GM19240 (cell line): ENCODE measurements at regions not wholly inside any gene's neighbourhood (a gene's known extent, or its start where the extent isn't known, plus 50 kb on each side); places are given as distances from the start of the nearest gene placed in this dataset.

Source experiments
- DNase-seq: peaks from one replicate; pipeline ENCODE4 v3.0.0; 2011; ENCODE audit warnings: low spot score; ENCODE audit not compliant: insufficient read length

- DNase-seq, result no peak
Measured at GRCh38 chr16:80489173-80489572, 51.6 kb upstream of the DYNLRB2 start.

- no peak for DNase-seq
Measured at GRCh38 chr16:80488167-80488566, 52.6 kb upstream of the DYNLRB2 start.

DNA sequence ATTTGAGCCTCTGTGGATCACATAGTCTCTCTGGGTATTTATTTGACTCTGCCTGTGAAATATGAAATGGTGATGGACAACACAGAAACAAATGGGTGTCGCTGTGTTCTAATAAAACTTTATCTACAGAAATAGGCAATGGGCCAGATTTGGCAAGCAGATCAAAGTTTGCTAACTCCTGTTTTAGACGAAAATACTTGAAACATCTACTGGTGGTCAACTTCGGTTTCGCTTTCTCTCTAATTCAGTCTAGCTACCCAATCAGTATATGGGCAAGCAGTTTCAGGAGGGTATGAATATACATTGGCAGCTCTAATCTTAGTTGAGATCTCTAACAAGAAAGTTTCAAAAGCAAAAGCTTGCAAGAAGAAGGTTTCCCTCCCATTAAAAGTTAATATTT lies 60.1 kb upstream of the DYNLRB2 start:
- peak; percentile 5 for DNase-seq

DNA sequence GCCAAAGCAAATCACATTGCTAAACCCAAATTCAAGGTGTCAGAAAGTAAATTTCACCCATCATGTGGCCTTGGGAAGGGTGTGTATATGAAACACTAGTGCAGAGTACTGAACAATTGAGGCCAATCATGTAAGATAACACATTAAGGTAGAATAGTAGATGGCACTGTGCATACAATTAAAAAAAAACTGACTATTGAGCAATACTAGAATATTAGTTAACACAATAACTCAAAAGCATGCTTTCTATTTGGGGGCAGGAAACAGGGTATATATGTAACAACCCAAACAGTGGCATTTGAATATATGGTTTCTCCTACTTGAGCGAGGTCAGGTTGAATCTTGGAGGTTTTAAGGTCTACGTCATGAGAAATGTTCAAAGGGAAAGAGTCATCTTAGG lies 63.0 kb upstream of the DYNLRB2 start:
- no peak for DNase-seq

- no peak for DNase-seq
Measured at GRCh38 chr16:80468029-80468428, 72.8 kb upstream of the DYNLRB2 start.

GRCh38 chr16:80466024-80466987 lies 74.5 kb upstream of the DYNLRB2 start:
- DNase-seq, result peak; percentile 52

GRCh38 chr16:80463751-80464495 lies 76.9 kb upstream of the DYNLRB2 start:
- DNase-seq, result no peak

DNA sequence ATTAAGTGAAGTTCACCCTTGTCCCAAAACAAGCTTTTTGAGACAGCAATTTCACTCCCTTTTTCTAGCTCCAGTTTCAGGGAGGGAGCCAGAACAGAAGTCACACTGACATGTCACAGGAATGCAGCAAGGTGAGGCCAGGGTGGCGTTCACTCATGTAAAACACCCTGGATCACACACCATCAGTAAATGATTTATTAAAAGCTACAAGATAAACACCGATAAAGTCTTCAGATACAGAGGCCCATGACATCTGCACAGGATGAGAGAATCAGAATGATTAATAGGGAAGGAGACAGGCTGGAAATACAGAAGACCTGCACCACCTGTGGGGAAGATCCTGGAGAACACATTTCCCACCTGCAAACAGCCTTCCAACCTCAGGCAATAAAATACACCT lies 77.5 kb upstream of the DYNLRB2 start:
- DNase-seq, result no peak

- DNase-seq, result no peak
Measured at GRCh38 chr16:80462917-80463316, 77.9 kb upstream of the DYNLRB2 start.

DNA sequence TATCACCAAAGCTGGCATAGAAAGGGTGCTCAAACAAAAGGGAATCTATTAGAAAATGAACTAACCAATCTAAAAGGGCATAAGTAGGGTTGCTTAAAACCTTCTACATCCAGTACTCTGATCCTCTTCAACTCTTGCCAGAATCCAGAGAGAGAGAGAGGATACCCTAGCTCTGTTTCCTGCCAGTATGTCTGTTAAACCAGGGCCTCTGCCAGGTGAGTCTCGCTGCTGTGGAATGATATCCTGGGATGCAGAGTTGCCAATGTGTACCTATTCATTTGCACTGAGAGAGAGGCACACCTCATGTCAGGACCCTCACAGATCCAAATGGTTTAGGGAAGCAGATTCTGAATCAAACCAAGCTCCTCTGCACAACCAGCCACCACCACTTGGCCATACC lies 79.8 kb upstream of the DYNLRB2 start:
- no peak for DNase-seq

GRCh38 chr16:80459966-80460365 lies 80.8 kb upstream of the DYNLRB2 start:
- DNase-seq, result no peak

DNA sequence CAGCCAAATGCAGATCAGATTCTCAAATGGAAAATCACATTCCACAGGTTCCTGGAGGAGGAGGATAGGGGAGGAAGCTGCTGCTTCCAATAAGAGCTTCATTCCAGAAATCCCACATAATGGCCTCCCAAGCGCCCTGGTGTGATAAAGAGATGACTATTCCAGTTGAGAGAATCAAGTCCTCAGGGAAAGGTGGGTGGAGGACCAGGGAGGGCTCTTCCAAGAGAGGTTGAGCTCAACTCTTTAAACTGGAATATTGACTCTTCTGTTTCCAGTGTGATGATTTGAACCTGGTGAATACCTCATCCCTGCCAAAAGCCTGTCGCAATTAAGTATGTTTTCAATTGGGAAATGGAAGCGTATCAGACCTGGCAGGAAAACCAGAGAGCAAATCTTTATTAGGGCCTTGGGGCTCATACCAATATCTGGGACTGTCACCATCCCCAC lies 81.4 kb upstream of the DYNLRB2 start:
- DNase-seq, result no peak

DNA sequence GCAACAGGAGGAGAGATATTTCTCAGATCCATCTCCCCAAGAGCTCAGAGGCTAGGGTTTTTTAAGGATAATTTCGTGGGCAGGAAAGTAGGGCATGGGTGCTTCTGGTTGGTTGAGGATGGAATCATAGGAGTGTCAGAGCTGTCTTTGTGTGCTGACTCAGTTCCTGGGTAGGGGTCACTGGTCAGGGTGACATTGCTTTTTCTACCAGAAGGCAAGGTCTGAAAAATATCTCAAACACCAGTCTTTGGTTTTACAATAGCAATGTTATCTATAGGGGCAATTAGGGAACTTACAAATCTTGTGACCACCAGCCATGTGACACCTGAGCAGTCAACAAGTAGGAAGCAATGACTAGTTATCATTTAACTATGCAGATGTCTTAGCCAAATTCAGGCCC lies 82.9 kb upstream of the DYNLRB2 start:
- no peak for DNase-seq

DNA sequence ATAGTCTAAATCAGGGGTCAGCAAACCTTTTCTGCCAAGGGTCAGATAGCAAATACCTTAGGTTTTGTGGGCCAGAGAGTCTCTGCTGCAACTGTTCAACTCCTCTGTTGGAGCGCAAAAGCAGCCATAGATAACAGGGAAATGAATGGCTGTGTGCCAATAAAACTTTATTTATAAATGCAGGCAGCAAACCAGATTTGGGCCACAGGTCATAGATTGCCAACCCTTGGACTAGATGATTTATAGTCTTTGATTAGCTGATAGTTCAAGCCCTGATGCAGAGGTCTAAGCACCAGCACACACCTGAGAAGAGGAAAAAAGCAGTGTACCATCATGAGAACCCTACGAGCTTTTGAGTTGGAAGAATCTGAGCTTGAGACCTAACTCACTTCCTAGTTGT lies 86.0 kb upstream of the DYNLRB2 start:
- DNase-seq, result no peak

- DNase-seq, result no peak
Measured at GRCh38 chr16:80449392-80449791, 91.4 kb upstream of the DYNLRB2 start.

DNA sequence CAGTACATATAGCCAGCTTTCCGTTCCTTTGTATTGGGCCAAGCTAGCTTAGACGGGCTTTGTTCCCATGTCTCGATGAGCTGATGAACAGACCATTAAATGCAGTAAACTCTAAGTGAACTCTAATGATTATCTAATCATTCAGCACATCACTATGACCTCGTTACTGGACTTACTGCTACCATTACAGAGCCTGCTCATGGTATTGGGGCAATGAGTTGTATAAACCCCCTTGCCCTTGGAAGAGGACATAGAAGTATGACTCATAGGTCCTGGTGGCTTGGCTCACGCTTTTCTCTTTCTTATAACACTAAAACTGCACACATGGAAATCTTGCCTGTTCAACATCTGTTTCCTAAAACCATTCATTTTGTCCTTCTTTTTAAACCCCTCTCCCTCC lies 93.6 kb upstream of the DYNLRB2 start:
- no peak for DNase-seq

- no peak for DNase-seq
Measured at GRCh38 chr16:80442779-80443178, 98.0 kb upstream of the DYNLRB2 start.

DNA sequence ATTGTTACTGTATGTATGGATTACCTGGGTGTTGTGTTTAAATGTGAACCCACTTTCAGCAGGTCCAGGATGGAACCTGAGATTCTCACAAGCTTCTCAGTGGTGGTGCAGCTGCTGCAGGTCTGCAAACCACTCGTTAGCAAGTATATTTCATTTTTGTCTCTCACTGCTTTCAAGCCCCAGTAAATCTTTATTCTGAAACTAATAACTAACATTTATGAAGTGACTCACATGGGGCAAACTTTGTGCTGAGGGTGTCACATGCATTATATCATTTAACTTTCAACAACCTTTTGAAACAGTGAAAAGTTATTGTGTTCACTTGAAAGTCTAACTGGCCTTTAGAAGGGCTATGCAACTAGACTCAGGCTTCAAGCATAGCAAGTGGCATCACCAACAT lies 98.9 kb upstream of the DYNLRB2 start:
- no peak for DNase-seq

- DNase-seq, result no peak
Measured at GRCh38 chr16:80440667-80441066, 100.1 kb upstream of the DYNLRB2 start.

DNA sequence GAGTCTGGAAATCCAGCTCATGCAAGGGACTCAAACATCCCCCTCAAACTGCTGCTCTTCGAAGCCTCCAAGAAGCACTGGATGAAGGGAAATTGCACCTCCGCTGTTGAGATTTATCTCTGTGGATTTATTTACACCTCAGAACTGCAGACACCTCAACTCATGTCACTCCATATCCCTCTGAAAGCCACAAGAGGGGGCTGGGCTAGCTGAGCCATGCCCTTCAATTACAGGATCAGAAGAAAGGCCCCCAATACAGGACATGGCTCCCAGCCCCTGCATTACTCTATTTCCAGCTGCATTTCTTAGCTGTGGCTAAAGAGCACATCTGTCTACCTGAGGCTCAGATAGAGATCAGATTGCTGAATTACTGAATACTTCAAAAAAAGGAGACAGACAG lies 103.1 kb upstream of the DYNLRB2 start:
- no peak for DNase-seq

GRCh38 chr16:80436510-80436909 lies 104.3 kb upstream of the DYNLRB2 start:
- DNase-seq, result no peak

DNA sequence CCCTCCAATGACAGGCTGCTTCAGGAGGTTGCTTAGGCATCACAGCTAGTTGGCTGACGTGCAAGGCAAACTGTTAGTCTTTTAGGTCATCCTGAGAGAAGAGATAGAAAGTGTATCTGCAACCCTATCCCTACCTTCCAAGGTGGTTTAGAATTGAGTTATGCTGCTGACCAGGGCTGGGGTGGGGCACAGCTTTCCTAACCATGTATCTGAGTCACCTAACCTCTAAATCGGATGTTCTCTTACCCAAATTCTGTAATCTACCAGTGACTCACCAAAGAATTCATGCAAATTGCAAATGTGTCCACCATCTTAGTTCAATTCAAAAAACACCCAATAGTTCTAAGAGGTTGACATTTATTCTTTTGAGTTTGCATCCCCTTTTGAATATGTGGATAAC lies 107.2 kb upstream of the DYNLRB2 start:
- no peak for DNase-seq

GRCh38 chr16:80427795-80428194 lies 113.0 kb upstream of the DYNLRB2 start:
- no peak for DNase-seq
